Activated CD8-positive, alpha-beta memory T cell treated with anti-CD3 and anti-CD28 coated beads, Interleukin-2, amount 50 U/mL, for 48 hours (primary cell): ENCODE measurements at regions not wholly inside any gene's neighbourhood (a gene's known extent, or its start where the extent isn't known, plus 50 kb on each side); places are given as distances from the start of the nearest gene placed in this dataset.
"Not testable (repeated sequence)": the region's sequence is repeated elsewhere in the genome, so short reads cannot be mapped to it uniquely, and the experiment has no call there.

ENCODE experiments used
- DNase-seq: peaks from one replicate; pipeline ENCODE4 v3.0.0-alpha.2; 2020

GRCh38 chr18:55694291-55694690 lies 106.3 kb upstream of the TCF4 start:
- DNase-seq: no peak

GRCh38 chr18:55688030-55688429 lies 100.0 kb upstream of the TCF4 start:
- DNase-seq: no peak

- no peak for DNase-seq
Observed at GRCh38 chr18:55687106-55687505, 99.1 kb upstream of the TCF4 start.

GRCh38 chr18:55685638-55686037 lies 97.6 kb upstream of the TCF4 start:
- no peak for DNase-seq

GRCh38 chr18:55672574-55673361 lies 84.8 kb upstream of the TCF4 start:
- DNase-seq: no peak

GRCh38 chr18:55665506-55665905 lies 77.5 kb upstream of the TCF4 start:
- DNase-seq: no peak

- DNase-seq: not testable (repeated sequence)
Observed at GRCh38 chr18:55664758-55665400, 76.9 kb upstream of the TCF4 start.

GRCh38 chr18:55663891-55664290 lies 75.9 kb upstream of the TCF4 start:
- DNase-seq: no peak

- DNase-seq: no peak
Observed at GRCh38 chr18:55658598-55658997, 70.6 kb upstream of the TCF4 start.

- DNase-seq: no peak
Observed at GRCh38 chr18:55657572-55658331, 69.8 kb upstream of the TCF4 start.

GRCh38 chr18:55654986-55655385 lies 67.0 kb upstream of the TCF4 start:
- no peak for DNase-seq

GRCh38 chr18:55651236-55651635 lies 63.2 kb upstream of the TCF4 start:
- no peak for DNase-seq

- no peak for DNase-seq
Observed at GRCh38 chr18:55650363-55650870, 62.4 kb upstream of the TCF4 start.

- DNase-seq: no peak
Observed at GRCh38 chr18:55647331-55647730, 59.3 kb upstream of the TCF4 start.

GRCh38 chr18:55642191-55642590 lies 54.2 kb upstream of the TCF4 start:
- no peak for DNase-seq

GRCh38 chr18:55641486-55641885 lies 53.5 kb upstream of the TCF4 start:
- no peak for DNase-seq
